Stimulated activated CD8-positive, alpha-beta memory T cell treated with anti-CD3 and anti-CD28 coated beads, Interleukin-7, amount 100 ng/mL, for 1 hour (primary cell): ENCODE measurements at regions not wholly inside any gene's neighbourhood (a gene's known extent, or its start where the extent isn't known, plus 50 kb on each side); places are given as distances from the start of the nearest gene placed in this dataset.
"Not testable (repeated sequence)": the region's sequence is repeated elsewhere in the genome, so short reads cannot be mapped to it uniquely, and the experiment has no call there.

Experiments
- DNase-seq, 2 donors: peaks; one replicate each; pipeline ENCODE4 v3.0.0-alpha.2; 2020; ENCODE audit warnings: low read depth in 2 of 2

- no peak for DNase-seq
Measured at GRCh38 chr18:11464129-11464528, 145.3 kb upstream of the SLC35G4 start.

GRCh38 chr18:11458447-11458846 lies 150.9 kb upstream of the SLC35G4 start:
- DNase-seq = no peak

- not testable (repeated sequence) for DNase-seq
Measured at GRCh38 chr18:11457853-11458252, 151.5 kb upstream of the SLC35G4 start.

- no peak for DNase-seq
Measured at GRCh38 chr18:11454040-11454439, 155.4 kb upstream of the SLC35G4 start.

- not testable (repeated sequence) for DNase-seq
Measured at GRCh38 chr18:11444169-11444568, 165.2 kb upstream of the SLC35G4 start.

- DNase-seq = no peak
Measured at GRCh38 chr18:11437046-11437445, 172.3 kb upstream of the SLC35G4 start.

GRCh38 chr18:11432360-11432811 lies 177.0 kb upstream of the SLC35G4 start:
- DNase-seq = no peak

- DNase-seq = no peak
Measured at GRCh38 chr18:11429876-11430275, 179.5 kb upstream of the SLC35G4 start.

- DNase-seq = no peak
Measured at GRCh38 chr18:11425211-11425610, 184.2 kb upstream of the SLC35G4 start.

- no peak for DNase-seq
Measured at GRCh38 chr18:11419338-11419737, 190.1 kb upstream of the SLC35G4 start.

- no peak for DNase-seq
Measured at GRCh38 chr18:11412811-11413210, 196.6 kb upstream of the SLC35G4 start.

GRCh38 chr18:11411048-11411447 lies 198.3 kb upstream of the SLC35G4 start:
- no peak for DNase-seq

GRCh38 chr18:11408555-11409065 lies 200.8 kb upstream of the SLC35G4 start:
- DNase-seq = no peak

- no peak for DNase-seq
Measured at GRCh38 chr18:11407940-11408339, 201.5 kb upstream of the SLC35G4 start.

- no peak for DNase-seq
Measured at GRCh38 chr18:11405804-11406203, 203.6 kb upstream of the SLC35G4 start.

- no peak for DNase-seq
Measured at GRCh38 chr18:11400703-11401102, 208.7 kb upstream of the SLC35G4 start.

- no peak for DNase-seq
Measured at GRCh38 chr18:11398625-11399024, 210.8 kb upstream of the SLC35G4 start.

GRCh38 chr18:11392980-11393885 lies 216.2 kb upstream of the SLC35G4 start:
- no peak for DNase-seq

- no peak for DNase-seq
Measured at GRCh38 chr18:11392292-11392691, 217.1 kb upstream of the SLC35G4 start.

GRCh38 chr18:11391661-11392060 lies 217.7 kb upstream of the SLC35G4 start:
- DNase-seq = no peak

GRCh38 chr18:11388755-11389680 lies 220.4 kb upstream of the SLC35G4 start:
- DNase-seq = no peak

- no peak for DNase-seq
Measured at GRCh38 chr18:11387880-11388279, 221.5 kb upstream of the SLC35G4 start.
